SK-N-SH treated with all-trans-retinoic acid at 6 μM for 48 hours (cell line): ENCODE measurements at regions not wholly inside any gene's neighbourhood (a gene's known extent, or its start where the extent isn't known, plus 50 kb on each side); places are given as distances from the start of the nearest gene placed in this dataset.

Experiments
- CREB5 ChIP-seq: fragments of 250-450 bp; sonication (Bioruptor Pico); IDR thresholded peaks from 2 replicates; pipeline ENCODE4 v1.5.1; 2020; ENCODE audit warnings: low read depth, mild to moderate bottlenecking, moderate library complexity
- ESRRG ChIP-seq: fragments of 250-450 bp; sonication (Bioruptor Pico); IDR thresholded peaks from 2 replicates; pipeline ENCODE4 v1.6.1; 2021; ENCODE audit warnings: mild to moderate bottlenecking
- GLIS3 ChIP-seq: fragments of 250-450 bp; sonication (Bioruptor Pico); IDR thresholded peaks from 2 replicates; pipeline ENCODE4 v1.5.0; 2020; ENCODE audit warnings: mild to moderate bottlenecking, moderate library complexity
- PATZ1 ChIP-seq: fragments of 250-450 bp; sonication (Bioruptor Pico); IDR thresholded peaks from 2 replicates; pipeline ENCODE4 v1.8.0; 2020; ENCODE audit warnings: mild to moderate bottlenecking, moderate library complexity, borderline replicate concordance
- TOX ChIP-seq: fragments of 250-450 bp; sonication (Bioruptor Pico); IDR thresholded peaks from 2 replicates; pipeline ENCODE4 v1.8.0; 2021; ENCODE audit warnings: mild to moderate bottlenecking, moderate library complexity, borderline replicate concordance
- ZFP3 ChIP-seq: fragments of 250-450 bp; sonication (Bioruptor Pico); IDR thresholded peaks from 2 replicates; pipeline ENCODE4 v1.5.0; 2020; ENCODE audit warnings: mild to moderate bottlenecking, moderate library complexity
- ZNF565 ChIP-seq: fragments of 450-650 bp; formaldehyde crosslinking; conservative IDR thresholded peaks from 2 replicates; pipeline ENCODE4 v1.5.0; 2020; ENCODE audit warnings: low read depth, mild to moderate bottlenecking, moderate library complexity
- ZNF8 ChIP-seq: fragments of 450-650 bp; formaldehyde crosslinking; IDR thresholded peaks from 2 replicates; pipeline ENCODE4 v1.5.0; 2020; ENCODE audit warnings: mild to moderate bottlenecking, moderate library complexity

DNA sequence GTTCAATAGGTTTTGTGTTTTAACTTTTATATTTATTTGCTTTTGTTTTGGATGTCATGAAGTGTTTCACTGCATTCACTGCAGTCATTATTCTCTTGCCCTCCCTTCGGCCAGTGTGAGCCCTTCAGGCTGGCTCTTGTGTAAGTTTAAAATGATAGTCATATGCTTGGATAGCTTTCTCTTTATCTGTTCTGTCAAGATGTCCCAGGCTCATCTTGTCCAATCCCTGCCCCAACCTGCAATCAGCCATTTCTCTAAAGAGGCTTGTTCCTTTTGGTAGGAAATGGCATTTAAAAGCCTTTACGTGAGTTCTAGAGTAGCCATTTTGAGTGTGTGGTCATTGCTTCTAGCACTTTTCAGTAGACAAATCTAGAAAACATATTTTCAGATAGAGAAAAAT, 238.0 kb upstream of the SLC39A10 start:
- no peak for TF ChIP-seq ZFP3
- TF ChIP-seq GLIS3 (CRISPR knock-in tag) = no peak
- TF ChIP-seq ZNF565 (CRISPR knock-in tag) = no peak
- no peak for TF ChIP-seq TOX
- TF ChIP-seq PATZ1 (CRISPR knock-in tag) = no peak
- no peak for TF ChIP-seq ESRRG (CRISPR knock-in tag)
- TF ChIP-seq CREB5 (CRISPR knock-in tag) = no peak
- TF ChIP-seq ZNF8 (CRISPR knock-in tag) = no peak
